Epithelial cell of proximal tubule (primary cell): ENCODE measurements at regions not wholly inside any gene's neighbourhood (a gene's known extent, or its start where the extent isn't known, plus 50 kb on each side); places are given as distances from the start of the nearest gene placed in this dataset.

Experiments
- DNase-seq: peaks from one replicate; pipeline ENCODE4 v3.0.0-alpha.2; 2011; ENCODE audit warnings: low read depth
- H3K4me3 ChIP-seq: 2 replicates; pipeline ENCODE4 v1.5.1; 2011; ENCODE audit warnings: low read depth, mild to moderate bottlenecking, low read length
- TF ChIP-seq, protein P1 (sequence below): conservative IDR thresholded peaks from 2 replicates; pipeline ENCODE4 v1.5.1; 2012; ENCODE audit warnings: low read depth, mild to moderate bottlenecking, low read length

DNA sequence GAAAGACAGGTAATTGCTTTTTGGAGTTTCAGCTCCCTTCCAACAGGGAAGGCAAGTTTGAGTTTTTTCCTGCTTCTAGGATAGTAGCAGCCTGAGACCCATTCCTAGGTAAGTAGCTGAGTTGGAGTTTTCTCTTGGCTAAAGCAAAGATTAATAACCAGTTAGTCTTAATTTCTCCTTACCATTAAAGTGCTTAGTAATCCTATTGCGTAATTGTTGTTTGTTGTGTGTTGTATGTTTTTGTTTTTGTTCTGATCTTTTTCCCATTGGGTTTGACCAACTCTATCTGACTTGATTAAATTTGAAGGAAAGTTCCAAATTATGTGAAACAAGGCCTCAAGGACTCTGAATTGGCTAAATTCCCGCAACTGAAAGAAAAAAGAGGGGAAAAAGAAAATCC is 83.5 kb downstream of the TBX22 start:
- TF ChIP-seq, protein P1, sequence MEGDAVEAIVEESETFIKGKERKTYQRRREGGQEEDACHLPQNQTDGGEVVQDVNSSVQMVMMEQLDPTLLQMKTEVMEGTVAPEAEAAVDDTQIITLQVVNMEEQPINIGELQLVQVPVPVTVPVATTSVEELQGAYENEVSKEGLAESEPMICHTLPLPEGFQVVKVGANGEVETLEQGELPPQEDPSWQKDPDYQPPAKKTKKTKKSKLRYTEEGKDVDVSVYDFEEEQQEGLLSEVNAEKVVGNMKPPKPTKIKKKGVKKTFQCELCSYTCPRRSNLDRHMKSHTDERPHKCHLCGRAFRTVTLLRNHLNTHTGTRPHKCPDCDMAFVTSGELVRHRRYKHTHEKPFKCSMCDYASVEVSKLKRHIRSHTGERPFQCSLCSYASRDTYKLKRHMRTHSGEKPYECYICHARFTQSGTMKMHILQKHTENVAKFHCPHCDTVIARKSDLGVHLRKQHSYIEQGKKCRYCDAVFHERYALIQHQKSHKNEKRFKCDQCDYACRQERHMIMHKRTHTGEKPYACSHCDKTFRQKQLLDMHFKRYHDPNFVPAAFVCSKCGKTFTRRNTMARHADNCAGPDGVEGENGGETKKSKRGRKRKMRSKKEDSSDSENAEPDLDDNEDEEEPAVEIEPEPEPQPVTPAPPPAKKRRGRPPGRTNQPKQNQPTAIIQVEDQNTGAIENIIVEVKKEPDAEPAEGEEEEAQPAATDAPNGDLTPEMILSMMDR, result no peak
- DNase-seq, result no peak
- H3K4me3 ChIP-seq, result no peak overlapping the region

DNA sequence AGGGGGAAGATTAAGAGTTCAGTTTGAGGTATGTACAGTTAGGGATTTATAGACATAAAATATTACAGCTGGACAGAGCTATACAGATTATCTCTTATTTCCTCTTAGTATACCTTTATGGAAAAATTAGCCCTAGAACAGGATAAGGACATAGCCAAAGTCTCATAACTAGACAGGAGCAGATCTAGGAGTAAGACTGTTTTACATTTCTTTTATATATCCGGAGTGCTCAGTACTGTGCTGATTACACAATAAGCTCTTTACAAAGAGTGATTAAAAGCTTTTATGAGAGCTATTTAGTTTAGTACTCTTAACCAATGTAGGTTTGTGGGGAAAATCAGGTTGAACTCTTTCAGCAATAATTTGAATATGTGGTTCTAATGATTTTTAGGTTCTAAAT is 105.8 kb downstream of the TBX22 start:
- TF ChIP-seq, protein P1, result no peak
- DNase-seq, result no peak

DNA sequence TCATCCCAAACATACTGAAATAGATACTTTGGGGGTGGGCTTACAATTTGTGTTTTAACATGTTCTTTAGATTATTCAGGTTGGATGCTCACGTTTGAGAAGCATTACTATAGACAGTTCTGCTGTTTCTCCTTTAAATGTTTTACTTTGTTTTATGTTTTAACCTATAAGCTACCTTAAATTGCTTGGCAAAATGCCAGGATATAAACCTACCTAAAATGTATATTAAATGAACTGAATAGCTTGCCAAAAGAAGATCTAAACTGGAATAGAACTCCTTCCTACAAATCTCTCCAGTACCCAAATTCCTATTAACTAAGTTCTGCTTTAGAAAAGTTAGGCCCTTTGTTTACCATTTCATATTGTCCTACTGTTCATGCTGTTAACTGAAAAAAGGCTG is 124.4 kb downstream of the TBX22 start:
- TF ChIP-seq, protein P1, result no peak
- no peak for DNase-seq
- no peak overlapping the region for H3K4me3 ChIP-seq

More for the DNA sequence above, 105.8 kb downstream of the TBX22 start:
- H3K4me3 ChIP-seq, result no peak overlapping the region

DNA sequence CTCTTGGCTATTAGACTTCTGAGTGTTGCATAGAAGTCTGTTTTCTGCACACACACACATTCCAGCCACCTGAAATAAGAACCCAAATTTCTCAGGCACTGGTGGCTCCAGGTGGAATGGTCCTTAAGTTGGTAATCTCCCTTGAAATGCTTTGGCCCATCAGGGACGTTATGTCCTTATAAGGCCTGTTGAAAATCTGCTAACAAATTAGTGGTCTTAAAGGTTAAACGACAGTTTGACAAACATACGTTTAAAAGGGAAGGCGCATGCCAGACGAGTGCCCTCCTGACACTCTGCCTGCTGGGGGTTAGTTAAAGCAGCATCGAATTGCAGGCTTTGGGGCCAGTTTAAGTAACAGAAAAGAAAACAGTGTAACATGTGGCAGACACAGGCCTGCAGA is 125.0 kb downstream of the TBX22 start:
- H3K4me3 ChIP-seq, result no peak overlapping the region
- TF ChIP-seq, protein P1, result no peak
- DNase-seq, result no peak

DNA sequence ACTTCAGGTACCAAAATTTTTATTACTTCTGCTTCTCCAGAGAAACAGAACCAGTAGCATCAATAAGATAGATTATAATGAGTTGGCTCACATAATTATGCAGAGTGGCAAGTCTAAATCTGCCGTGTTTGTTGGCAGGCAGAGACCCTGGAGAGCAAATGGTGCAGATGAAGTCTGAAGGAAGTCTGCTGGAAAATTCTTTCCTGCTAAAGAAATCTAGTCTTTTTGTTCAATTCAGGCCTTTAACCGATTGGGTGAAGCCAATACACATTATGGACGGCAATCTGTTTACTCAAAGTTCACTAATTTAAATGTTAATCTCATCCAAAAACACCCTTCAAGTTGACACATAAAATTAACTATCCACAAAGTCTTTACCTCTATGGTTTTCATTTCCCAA is 156.0 kb downstream of the TBX22 start:
- TF ChIP-seq, protein P1, result no peak
- DNase-seq, result no peak
- H3K4me3 ChIP-seq, result no peak overlapping the region

DNA sequence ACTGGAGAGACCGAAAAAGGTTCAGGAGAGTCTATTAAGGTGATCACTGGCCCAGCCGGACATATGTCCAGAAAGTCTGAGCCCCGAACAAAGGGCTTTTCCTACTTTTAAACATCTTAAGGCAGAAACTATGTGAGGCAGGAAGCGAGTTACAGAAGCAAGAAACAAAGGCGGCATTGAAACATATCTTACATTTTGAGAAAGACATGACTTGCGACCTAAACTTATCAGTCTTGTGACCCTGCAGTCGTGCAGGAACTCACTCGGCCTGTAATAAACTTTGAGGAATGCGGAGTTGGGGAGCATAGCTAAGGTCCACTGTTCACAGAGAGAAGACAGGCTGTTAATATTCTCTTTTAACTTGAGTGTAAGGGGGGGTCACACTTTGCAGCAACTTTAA is 158.7 kb downstream of the TBX22 start:
- no peak for DNase-seq
- H3K4me3 ChIP-seq, result no peak overlapping the region
- TF ChIP-seq, protein P1, result no peak

DNA sequence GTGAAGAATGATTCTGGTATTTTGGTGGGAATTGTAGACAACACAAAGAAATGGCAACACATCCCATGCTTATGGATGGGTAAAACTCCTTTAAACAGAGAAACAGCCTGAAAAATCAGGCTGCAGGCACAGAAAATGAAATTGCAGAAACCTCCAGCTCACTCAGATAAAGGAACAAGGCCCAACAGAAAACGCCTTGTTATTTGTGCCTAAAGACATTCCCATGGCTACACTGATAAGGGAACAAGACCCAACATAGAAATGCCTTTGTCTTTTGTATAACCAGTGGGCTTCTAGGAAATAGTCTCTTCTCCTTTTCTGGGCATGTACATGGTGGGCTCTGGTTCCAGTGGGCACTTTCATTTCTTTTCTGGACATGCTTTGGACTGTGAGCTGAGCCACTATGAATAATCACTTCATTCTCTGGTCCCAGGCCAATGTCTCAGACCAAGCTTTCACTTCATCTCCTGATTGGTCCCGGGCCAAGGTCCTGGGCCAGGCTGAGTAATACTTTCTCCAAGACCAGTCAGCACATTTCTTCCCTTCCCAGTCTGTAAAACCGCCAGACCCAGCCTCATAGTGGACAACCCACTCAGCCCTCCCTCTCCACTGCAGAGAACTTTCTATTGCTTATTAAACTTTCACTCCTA is 160.5 kb downstream of the TBX22 start:
- H3K4me3 ChIP-seq, result no peak overlapping the region
- DNase-seq, result no peak
- TF ChIP-seq, protein P1, result no peak
